Right lobe of liver (tissue), 4 donors: ENCODE measurements at regions not wholly inside any gene's neighbourhood (a gene's known extent, or its start where the extent isn't known, plus 50 kb on each side); places are given as distances from the start of the nearest gene placed in this dataset.

Experiments used
- POLR2A ChIP-seq: fragments of 450-650 bp; IDR thresholded peaks from one replicate; pipeline ENCODE4 v1.6.1; 2017; ENCODE audit warnings: antibody characterized with exemption, mild to moderate bottlenecking
- TF ChIP-seq, protein P1 (sequence below), 4 donors: fragments of 200-600 bp in 3 of 4; fragments of 450-650 bp in 1 of 4; IDR thresholded peaks; one replicate each; pipeline versions ENCODE4 v1.5.1 to v1.8.0; 2016 to 2022; ENCODE audit warnings: antibody characterized with exemption in 4 of 4, mild to moderate bottlenecking in 2 of 4
- donor health status: DM: no; HTN: no; CAD: no.
- donor health status: DM: no; HTN: no; CAD: no.
- donor health status: DM: no; HTN: yes; CAD: no.

DNA sequence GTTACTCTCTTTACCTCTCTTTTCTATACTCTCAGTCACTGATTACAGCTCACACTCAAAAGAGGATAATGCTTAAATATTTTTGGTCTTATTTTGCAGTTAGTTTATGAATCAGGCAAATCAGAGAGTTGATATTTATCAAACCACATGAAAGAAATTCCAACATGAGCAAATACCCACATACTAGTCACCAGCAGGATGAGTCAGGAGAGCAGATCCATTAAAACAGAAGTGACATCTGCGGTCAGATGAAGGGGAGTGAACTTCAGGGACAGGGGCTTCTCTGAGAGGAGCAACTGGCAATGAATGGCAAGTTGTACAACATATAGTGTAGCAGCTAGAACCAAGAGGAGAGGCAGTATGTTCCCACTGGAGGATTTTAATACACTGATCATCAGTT, 258.7 kb downstream of the SYT10 start:
- TF ChIP-seq, protein P1, sequence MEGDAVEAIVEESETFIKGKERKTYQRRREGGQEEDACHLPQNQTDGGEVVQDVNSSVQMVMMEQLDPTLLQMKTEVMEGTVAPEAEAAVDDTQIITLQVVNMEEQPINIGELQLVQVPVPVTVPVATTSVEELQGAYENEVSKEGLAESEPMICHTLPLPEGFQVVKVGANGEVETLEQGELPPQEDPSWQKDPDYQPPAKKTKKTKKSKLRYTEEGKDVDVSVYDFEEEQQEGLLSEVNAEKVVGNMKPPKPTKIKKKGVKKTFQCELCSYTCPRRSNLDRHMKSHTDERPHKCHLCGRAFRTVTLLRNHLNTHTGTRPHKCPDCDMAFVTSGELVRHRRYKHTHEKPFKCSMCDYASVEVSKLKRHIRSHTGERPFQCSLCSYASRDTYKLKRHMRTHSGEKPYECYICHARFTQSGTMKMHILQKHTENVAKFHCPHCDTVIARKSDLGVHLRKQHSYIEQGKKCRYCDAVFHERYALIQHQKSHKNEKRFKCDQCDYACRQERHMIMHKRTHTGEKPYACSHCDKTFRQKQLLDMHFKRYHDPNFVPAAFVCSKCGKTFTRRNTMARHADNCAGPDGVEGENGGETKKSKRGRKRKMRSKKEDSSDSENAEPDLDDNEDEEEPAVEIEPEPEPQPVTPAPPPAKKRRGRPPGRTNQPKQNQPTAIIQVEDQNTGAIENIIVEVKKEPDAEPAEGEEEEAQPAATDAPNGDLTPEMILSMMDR (IDR thresholded peaks at IDR 0.05), result no peak
- no peak for TF ChIP-seq POLR2A
